Epithelial cell of proximal tubule (primary cell): ENCODE measurements at regions not wholly inside any gene's neighbourhood (a gene's known extent, or its start where the extent isn't known, plus 50 kb on each side); places are given as distances from the start of the nearest gene placed in this dataset.

Experiments
- DNase-seq: peaks from one replicate; pipeline ENCODE4 v3.0.0-alpha.2; 2011; ENCODE audit warnings: low read depth
- H3K4me3 ChIP-seq: 2 replicates; pipeline ENCODE4 v1.5.1; 2011; ENCODE audit warnings: low read depth, mild to moderate bottlenecking, low read length
- TF ChIP-seq, protein P1 (sequence below): conservative IDR thresholded peaks from 2 replicates; pipeline ENCODE4 v1.5.1; 2012; ENCODE audit warnings: low read depth, mild to moderate bottlenecking, low read length

DNA sequence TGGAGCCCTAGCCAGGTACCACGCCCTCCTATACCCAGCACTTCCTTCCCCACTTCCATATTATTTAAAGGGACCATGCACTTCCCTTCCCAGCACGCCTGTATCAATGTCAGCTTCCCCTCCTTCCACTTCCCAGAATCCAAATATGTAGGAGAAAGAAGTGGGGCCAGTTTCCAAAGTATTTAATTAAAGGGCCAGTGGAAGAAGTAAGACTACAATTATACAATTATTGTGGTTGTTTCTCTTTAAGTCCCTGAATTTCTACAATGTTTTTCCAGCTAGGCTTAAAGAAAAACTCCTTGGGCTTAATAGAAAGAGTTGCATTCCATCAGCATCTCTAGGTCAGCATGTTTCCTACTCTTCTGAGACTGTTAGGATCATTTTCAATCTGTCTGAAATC is 515.8 kb downstream of the PREX1 start:
- H3K4me3 ChIP-seq = no peak overlapping the region
- no peak for DNase-seq
- TF ChIP-seq, protein P1, sequence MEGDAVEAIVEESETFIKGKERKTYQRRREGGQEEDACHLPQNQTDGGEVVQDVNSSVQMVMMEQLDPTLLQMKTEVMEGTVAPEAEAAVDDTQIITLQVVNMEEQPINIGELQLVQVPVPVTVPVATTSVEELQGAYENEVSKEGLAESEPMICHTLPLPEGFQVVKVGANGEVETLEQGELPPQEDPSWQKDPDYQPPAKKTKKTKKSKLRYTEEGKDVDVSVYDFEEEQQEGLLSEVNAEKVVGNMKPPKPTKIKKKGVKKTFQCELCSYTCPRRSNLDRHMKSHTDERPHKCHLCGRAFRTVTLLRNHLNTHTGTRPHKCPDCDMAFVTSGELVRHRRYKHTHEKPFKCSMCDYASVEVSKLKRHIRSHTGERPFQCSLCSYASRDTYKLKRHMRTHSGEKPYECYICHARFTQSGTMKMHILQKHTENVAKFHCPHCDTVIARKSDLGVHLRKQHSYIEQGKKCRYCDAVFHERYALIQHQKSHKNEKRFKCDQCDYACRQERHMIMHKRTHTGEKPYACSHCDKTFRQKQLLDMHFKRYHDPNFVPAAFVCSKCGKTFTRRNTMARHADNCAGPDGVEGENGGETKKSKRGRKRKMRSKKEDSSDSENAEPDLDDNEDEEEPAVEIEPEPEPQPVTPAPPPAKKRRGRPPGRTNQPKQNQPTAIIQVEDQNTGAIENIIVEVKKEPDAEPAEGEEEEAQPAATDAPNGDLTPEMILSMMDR = no peak

DNA sequence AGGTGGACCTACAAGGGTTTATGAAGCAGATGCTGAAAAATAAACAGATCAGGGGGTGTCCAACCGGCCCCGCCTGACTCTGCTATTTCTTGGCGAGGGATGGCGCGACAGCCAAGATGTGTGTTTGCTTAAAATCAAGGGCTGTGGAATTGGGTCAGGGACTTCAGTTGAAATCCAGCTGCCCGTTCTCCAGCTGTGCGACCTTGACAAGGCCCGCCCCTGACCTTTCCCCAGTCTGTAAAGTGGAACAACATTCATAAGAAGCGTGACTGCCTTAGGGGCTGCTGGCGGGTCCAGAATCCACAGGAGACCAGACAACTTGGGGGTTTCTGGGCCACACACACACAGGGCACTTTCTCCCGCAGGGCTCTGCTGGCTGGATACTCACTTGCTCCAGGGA is 517.5 kb downstream of the PREX1 start:
- no peak for DNase-seq
- H3K4me3 ChIP-seq = no peak overlapping the region
- TF ChIP-seq, protein P1 = no peak

DNA sequence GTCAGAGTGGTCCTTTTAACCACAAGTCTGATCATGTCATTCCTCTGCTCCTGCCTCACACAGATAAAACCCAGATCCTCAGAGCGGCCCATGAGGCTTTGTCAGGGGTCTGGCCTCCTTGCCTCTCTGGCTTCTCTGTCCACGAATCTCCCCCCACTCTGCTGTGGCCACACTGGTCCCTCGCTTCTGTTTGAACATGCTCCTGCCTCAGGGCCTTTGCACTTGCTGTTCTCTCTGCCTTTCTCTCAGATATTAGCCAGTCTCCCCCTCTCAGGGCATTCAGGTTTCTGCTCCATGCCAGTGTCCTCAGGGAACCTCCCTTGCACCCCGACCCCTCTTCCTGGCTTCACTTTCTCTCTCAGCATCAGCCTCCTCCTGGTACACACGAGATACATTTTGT is 518.5 kb downstream of the PREX1 start:
- H3K4me3 ChIP-seq = no peak overlapping the region
- TF ChIP-seq, protein P1 = no peak
- no peak for DNase-seq

DNA sequence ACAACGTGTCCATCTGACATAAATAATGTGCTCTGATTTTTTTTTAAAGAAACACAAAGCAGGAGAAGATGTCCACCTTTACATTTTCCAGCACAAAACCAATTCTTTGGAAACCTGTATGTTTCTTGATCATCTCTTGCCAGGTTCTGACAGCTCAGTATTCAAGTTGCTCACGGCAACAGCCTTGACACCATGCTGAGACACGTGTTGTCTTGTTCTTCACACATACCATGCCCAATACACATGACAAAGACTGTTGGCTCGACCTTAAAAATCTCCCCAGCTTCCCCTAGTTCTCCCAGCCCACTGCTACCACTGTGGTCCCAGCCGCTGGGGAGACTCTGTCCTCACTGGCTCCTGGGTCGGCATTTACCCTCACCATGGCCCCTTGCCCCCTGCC is 518.9 kb downstream of the PREX1 start:
- no peak overlapping the region for H3K4me3 ChIP-seq
- TF ChIP-seq, protein P1 = no peak
- DNase-seq = no peak

- DNase-seq = no peak
- no peak overlapping the region for H3K4me3 ChIP-seq
- TF ChIP-seq, protein P1 = no peak
Measured at GRCh38 chr20:48308232-48308781, 519.5 kb downstream of the PREX1 start.

DNA sequence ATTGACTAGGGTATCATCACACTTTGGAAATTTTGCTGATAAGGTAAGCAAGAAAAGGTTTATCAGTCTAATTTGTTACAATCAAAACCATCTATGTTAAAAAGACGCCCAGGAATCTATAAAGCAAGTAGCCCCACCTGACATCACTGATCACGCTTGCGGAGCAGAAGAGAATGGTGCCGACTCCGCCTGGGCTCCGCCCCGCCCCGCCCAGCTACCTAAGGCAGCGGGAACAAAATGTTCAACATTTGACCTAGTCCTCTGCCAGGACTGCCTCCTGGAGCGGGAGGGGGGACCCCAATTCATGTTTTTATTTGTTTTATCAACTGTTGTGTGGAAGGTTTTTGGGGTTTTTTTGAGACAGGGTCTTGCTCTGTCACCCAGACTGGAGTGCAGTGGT is 520.5 kb downstream of the PREX1 start:
- DNase-seq = no peak
- TF ChIP-seq, protein P1 = no peak
- no peak overlapping the region for H3K4me3 ChIP-seq

- H3K4me3 ChIP-seq = no peak overlapping the region
- no peak for DNase-seq
- TF ChIP-seq, protein P1 = no peak
Measured at GRCh38 chr20:48302844-48303542, 517.7 kb upstream of the SULF2 start.
